ENCODE measurements at regions not wholly inside any gene's neighbourhood (a gene's known extent, or its start where the extent isn't known, plus 50 kb on each side); places are given as distances from the start of the nearest gene placed in this dataset.

DNA sequence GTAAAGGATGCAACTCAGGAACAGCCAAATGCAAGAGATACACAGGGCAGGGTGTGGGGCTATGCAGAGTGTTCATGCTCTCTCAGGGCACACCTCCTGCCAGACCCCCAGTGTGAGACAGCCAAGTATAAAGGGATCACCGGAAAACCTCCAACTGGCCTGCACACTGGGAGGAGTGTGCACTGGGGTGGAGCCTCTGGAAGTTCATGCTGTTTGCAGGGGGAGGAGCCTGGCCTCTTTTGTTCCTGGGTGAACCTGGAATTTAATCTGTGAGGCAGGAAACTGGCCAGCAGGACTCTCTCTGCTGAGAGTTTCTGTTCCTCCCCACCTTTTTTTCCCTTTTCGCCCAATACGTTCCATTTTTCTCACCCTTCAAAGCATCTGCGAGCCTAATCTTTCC lies 204.1 kb downstream of the WNT5A start:
- intact Hi-C loops (cut with micrococcal nuclease; ENCODE audit: unreplicated experiment), result no loop called here
- Histone ChIP-seq H3K4me1 (no peaks in the 10 kb centered on the region), H3K27me3 (replicated peaks; ENCODE audit: control insufficient read depth, insufficient read depth, low read length) (no peaks in the 10 kb centered on the region), H3K9me3 (no peaks in the 10 kb centered on the region), H3K36me3 (ENCODE audit: control insufficient read depth, insufficient read depth, low read length) (no peaks in the 10 kb centered on the region), H3K4me3 (ENCODE audit: low read depth, low read length) (no peak overlapping the region)
- H3K9me3 Mint-ChIP-seq (ENCODE audit: unreplicated experiment), result no peaks in the 10 kb centered on the region
- BruUV-seq (replicated peaks), result no TSS peak
- ChIA-PET POLR2A (no interaction called here), CTCF (no interaction called here)
- DNase-seq, result no peak
- no peaks in the 10 kb centered on the region for H3K36me3 Mint-ChIP-seq (ENCODE audit: insufficient read depth, unreplicated experiment)
- no peak overlapping the region for H3K27ac Mint-ChIP-seq (ENCODE audit: unreplicated experiment)
- no peak overlapping the region for H3K4me3 Mint-ChIP-seq (ENCODE audit: unreplicated experiment)
- peaks cover 3% of the 10 kb centered on the region for H3K27me3 Mint-ChIP-seq (ENCODE audit: insufficient read depth, unreplicated experiment)
- H3K4me1 Mint-ChIP-seq (ENCODE audit: low read depth, unreplicated experiment), result no peaks in the 10 kb centered on the region
- TF ChIP-seq, protein P1, sequence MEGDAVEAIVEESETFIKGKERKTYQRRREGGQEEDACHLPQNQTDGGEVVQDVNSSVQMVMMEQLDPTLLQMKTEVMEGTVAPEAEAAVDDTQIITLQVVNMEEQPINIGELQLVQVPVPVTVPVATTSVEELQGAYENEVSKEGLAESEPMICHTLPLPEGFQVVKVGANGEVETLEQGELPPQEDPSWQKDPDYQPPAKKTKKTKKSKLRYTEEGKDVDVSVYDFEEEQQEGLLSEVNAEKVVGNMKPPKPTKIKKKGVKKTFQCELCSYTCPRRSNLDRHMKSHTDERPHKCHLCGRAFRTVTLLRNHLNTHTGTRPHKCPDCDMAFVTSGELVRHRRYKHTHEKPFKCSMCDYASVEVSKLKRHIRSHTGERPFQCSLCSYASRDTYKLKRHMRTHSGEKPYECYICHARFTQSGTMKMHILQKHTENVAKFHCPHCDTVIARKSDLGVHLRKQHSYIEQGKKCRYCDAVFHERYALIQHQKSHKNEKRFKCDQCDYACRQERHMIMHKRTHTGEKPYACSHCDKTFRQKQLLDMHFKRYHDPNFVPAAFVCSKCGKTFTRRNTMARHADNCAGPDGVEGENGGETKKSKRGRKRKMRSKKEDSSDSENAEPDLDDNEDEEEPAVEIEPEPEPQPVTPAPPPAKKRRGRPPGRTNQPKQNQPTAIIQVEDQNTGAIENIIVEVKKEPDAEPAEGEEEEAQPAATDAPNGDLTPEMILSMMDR (IDR thresholded peaks at IDR 0.05; ENCODE audit: insufficient read depth in 1 of 2, low read depth in 1 of 2, low read length in 1 of 2, severe bottlenecking in 1 of 2, unreplicated experiment in 1 of 2), result no peak

DNA sequence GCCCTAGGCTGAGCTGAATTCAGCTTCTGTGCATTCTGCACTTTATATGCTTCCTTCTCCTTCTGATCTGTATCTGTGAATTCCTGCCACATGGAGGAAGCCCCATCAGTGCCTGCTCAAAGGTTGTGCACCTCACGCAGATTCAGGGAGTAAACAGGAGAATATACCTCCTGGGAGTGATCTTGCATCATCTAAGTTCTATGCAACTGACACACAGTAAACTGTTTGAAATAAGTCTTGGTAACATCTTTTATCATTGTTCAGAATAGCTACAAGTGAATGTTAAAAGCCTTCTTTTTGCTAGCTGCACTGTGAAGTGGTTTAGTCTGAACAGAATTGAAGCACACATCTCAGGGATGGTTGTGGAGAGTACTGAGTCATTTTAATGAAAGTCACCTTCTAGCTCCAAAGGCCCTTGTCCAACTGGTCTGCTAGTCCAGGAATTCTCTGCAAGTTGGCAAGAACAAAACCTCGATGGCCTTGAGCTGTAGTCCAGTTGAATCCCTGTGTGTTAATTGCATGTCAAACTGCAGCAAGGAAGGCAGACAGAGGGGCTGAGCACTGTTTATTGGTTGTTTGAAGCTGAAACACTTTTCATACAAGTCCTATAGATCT lies 215.0 kb downstream of the WNT5A start:
- Mint-ChIP-seq H3K36me3 (ENCODE audit: insufficient read depth, unreplicated experiment) (no peaks in the 10 kb centered on the region), H3K9me3 (ENCODE audit: unreplicated experiment) (no peaks in the 10 kb centered on the region), H3K27ac (ENCODE audit: unreplicated experiment) (no peak overlapping the region), H3K4me3 (ENCODE audit: unreplicated experiment) (no peak overlapping the region), H3K27me3 (ENCODE audit: insufficient read depth, unreplicated experiment) (peaks cover 10% of the 10 kb centered on the region), H3K4me1 (ENCODE audit: low read depth, unreplicated experiment) (no peaks in the 10 kb centered on the region)
- no peak overlapping the region for H3K4me3 ChIP-seq (ENCODE audit: low read depth, low read length)
- BruUV-seq (replicated peaks), result no TSS peak
- intact Hi-C loops (cut with micrococcal nuclease; ENCODE audit: unreplicated experiment), result no loop called here
- CTCF ChIA-PET, result no interaction called here
- H3K4me1 ChIP-seq, result no peaks in the 10 kb centered on the region
- TF ChIP-seq, protein P1 (IDR thresholded peaks at IDR 0.05; ENCODE audit: insufficient read depth in 1 of 2, low read depth in 1 of 2, low read length in 1 of 2, severe bottlenecking in 1 of 2, unreplicated experiment in 1 of 2), result no peak
- no peak for DNase-seq
- H3K9me3 ChIP-seq, result no peaks in the 10 kb centered on the region
- POLR2A ChIA-PET, result no interaction called here
- H3K27me3 ChIP-seq (replicated peaks; ENCODE audit: control insufficient read depth, insufficient read depth, low read length), result no peaks in the 10 kb centered on the region
- no peaks in the 10 kb centered on the region for H3K36me3 ChIP-seq (ENCODE audit: control insufficient read depth, insufficient read depth, low read length)

DNA sequence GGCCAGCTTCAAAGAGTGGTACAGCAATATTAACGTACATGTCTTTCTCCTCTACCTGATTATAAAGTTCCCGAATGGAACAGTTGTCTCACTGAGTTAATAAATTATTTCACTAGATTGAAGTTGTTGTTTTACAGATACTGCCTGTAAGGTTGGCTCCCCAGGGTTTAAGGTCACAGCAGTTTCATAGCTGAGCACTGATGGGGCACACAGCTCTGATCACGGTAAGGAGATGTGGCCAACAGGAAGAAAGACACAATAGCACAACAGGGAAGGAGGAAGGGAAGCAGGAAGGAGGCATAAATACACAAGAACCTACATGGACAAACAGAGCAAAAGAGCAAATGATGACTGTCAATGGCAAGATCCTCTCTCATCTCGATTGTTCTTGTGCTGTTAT lies 215.6 kb downstream of the WNT5A start:
- Mint-ChIP-seq H3K4me3 (ENCODE audit: unreplicated experiment) (no peak overlapping the region), H3K4me1 (ENCODE audit: low read depth, unreplicated experiment) (no peaks in the 10 kb centered on the region), H3K27ac (ENCODE audit: unreplicated experiment) (no peak overlapping the region), H3K27me3 (ENCODE audit: insufficient read depth, unreplicated experiment) (peaks cover 10% of the 10 kb centered on the region), H3K9me3 (ENCODE audit: unreplicated experiment) (no peaks in the 10 kb centered on the region), H3K36me3 (ENCODE audit: insufficient read depth, unreplicated experiment) (no peaks in the 10 kb centered on the region)
- Histone ChIP-seq H3K36me3 (ENCODE audit: control insufficient read depth, insufficient read depth, low read length) (no peaks in the 10 kb centered on the region), H3K4me1 (no peaks in the 10 kb centered on the region), H3K4me3 (ENCODE audit: low read depth, low read length) (no peak overlapping the region), H3K9me3 (no peaks in the 10 kb centered on the region), H3K27me3 (replicated peaks; ENCODE audit: control insufficient read depth, insufficient read depth, low read length) (no peaks in the 10 kb centered on the region)
- TF ChIP-seq, protein P1 (IDR thresholded peaks at IDR 0.05; ENCODE audit: insufficient read depth in 1 of 2, low read depth in 1 of 2, low read length in 1 of 2, severe bottlenecking in 1 of 2, unreplicated experiment in 1 of 2), result no peak
- no peak for DNase-seq
- ChIA-PET CTCF (no interaction called here), POLR2A (no interaction called here)
- intact Hi-C loops (cut with micrococcal nuclease; ENCODE audit: unreplicated experiment), result no loop called here
- BruUV-seq (replicated peaks), result no TSS peak

All from Caco-2 (cell line).